ENCODE measurements at regions not wholly inside any gene's neighbourhood (a gene's known extent, or its start where the extent isn't known, plus 50 kb on each side); places are given as distances from the start of the nearest gene placed in this dataset.

GRCh38 chr17:79342376-79342775, 267.8 kb downstream of the ENGASE start:
- Mint-ChIP-seq H3K4me3 (no peak overlapping the region), H3K9me3 (peaks cover 10% of the 10 kb centered on the region), H3K27me3 (peaks cover 20% of the 10 kb centered on the region), H3K4me1 (peaks cover 3% of the 10 kb centered on the region), H3K36me3 (ENCODE audit: low read depth) (no peaks in the 10 kb centered on the region), H3K27ac (no peak overlapping the region)
- ATAC-seq (no peak), DNase-seq (no peak)

DNA sequence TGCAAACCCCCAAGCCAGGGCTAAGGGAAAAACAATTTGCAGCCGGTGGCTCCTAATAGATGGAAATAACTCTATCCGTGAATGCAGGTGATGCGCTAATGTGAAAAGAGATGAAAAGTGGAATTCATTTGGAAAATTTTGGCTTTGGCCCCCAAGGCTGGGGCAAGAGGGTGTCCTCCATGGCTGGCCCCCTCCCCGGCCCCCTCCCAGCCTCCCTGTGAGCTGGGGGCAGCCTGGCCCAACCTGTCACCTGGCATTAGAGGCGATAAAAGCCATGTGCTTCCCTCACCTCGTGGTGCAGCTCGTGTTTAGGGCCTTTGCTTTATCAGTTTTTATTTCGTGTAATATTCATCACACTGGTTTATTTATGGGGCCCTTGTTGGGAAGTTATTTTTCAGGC, 267.2 kb downstream of the ENGASE start:
- H3K4me3 Mint-ChIP-seq: no peak overlapping the region
- H3K4me1 Mint-ChIP-seq: peaks cover 3% of the 10 kb centered on the region
- peaks cover 15% of the 10 kb centered on the region for H3K27me3 Mint-ChIP-seq
- H3K9me3 Mint-ChIP-seq: peaks cover 10% of the 10 kb centered on the region
- no peak for ATAC-seq
- H3K27ac Mint-ChIP-seq: no peak overlapping the region
- no peaks in the 10 kb centered on the region for H3K36me3 Mint-ChIP-seq (ENCODE audit: low read depth)
- DNase-seq: no peak

GRCh38 chr17:79341222-79341780, 266.7 kb downstream of the ENGASE start:
- Mint-ChIP-seq H3K36me3 (ENCODE audit: low read depth) (no peaks in the 10 kb centered on the region), H3K27ac (no peak overlapping the region), H3K4me1 (peaks cover 3% of the 10 kb centered on the region), H3K9me3 (peaks cover 10% of the 10 kb centered on the region), H3K4me3 (no peak overlapping the region), H3K27me3 (peaks cover 13% of the 10 kb centered on the region)
- ATAC-seq: no peak
- DNase-seq: no peak

GRCh38 chr17:79340333-79341221, 266.0 kb downstream of the ENGASE start:
- Mint-ChIP-seq H3K27me3 (peaks cover 15% of the 10 kb centered on the region), H3K36me3 (ENCODE audit: low read depth) (no peaks in the 10 kb centered on the region), H3K4me1 (peaks cover 3% of the 10 kb centered on the region), H3K27ac (no peak overlapping the region), H3K4me3 (no peak overlapping the region), H3K9me3 (peaks cover 9% of the 10 kb centered on the region)
- DNase-seq (no peak), ATAC-seq (peak; percentile 28)

DNA sequence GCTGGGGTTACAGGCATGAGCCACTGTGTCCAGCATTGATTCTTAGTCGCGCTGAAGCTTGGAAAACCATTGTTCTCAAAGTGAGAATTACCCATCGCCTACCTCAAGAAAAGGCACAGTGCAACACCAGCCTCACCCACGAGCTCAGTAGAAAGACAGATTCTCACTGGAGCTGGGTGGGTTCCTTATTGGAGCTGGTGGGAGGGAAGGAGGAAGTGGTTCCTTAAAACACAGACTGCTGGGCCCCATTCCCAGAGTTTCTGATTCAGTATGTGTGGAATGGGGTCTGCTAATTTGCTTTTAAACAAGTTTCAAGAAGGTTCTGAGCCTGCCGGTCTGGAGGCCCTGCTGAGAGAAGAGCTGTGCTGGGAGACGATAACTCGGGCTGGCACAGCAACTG, 264.7 kb downstream of the ENGASE start:
- DNase-seq: no peak
- ATAC-seq: no peak
- no peaks in the 10 kb centered on the region for H3K9me3 Mint-ChIP-seq
- no peaks in the 10 kb centered on the region for H3K36me3 Mint-ChIP-seq (ENCODE audit: low read depth)
- peaks cover 8% of the 10 kb centered on the region for H3K27me3 Mint-ChIP-seq
- H3K4me3 Mint-ChIP-seq: no peak overlapping the region
- H3K4me1 Mint-ChIP-seq: peaks cover 3% of the 10 kb centered on the region
- H3K27ac Mint-ChIP-seq: no peak overlapping the region

GRCh38 chr17:79338604-79339003, 264.0 kb downstream of the ENGASE start:
- Mint-ChIP-seq H3K9me3 (no peaks in the 10 kb centered on the region), H3K27ac (no peak overlapping the region), H3K36me3 (ENCODE audit: low read depth) (no peaks in the 10 kb centered on the region), H3K27me3 (peaks cover 12% of the 10 kb centered on the region), H3K4me1 (peaks cover 3% of the 10 kb centered on the region), H3K4me3 (no peak overlapping the region)
- DNase-seq (no peak), ATAC-seq (no peak)

DNA sequence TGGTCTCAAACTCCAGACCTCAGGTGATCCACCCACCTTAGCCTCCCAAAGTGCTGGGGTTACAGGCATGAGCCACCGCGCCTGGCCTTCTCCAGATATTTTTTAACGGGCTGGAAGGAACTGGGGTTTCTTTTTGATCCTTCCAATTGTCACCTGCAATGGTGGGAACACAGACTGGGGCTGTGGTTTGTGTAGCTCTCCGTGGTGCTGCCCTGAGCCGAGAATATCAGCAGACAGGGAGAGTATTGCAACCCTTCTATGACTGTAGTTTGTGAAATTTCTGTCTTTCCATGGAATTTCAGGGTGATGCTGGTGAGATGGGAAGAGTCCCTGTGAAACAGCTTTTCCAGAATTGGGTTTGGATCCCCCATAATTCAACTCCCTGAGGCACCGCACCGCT, 263.5 kb downstream of the ENGASE start:
- no peak for DNase-seq

DNA sequence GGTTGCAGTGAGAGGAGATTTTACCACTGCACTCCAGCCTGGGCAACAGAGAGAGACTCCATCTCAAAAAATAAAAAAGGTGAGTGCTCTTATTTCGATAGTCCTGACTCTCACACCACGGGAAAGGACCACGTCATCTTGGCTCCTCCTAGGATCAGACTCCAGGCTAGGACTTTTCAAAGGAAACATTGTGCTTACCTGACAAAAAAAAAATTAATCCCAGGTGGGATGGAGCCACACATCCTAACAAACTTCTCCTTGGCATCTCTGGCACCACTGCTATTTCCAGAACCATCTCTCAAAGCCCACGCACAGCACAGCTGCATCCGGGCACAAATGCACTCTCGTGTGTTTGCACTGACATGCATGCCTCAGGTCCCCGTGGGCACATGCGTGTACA, 262.4 kb downstream of the ENGASE start:
- Mint-ChIP-seq H3K9me3 (no peaks in the 10 kb centered on the region), H3K36me3 (ENCODE audit: low read depth) (no peaks in the 10 kb centered on the region), H3K4me3 (no peak overlapping the region), H3K27me3 (peaks cover 21% of the 10 kb centered on the region), H3K27ac (no peak overlapping the region), H3K4me1 (peaks cover 3% of the 10 kb centered on the region)
- ATAC-seq: no peak
- DNase-seq: no peak

More for the DNA sequence above, 263.5 kb downstream of the ENGASE start:
- Mint-ChIP-seq H3K36me3 (ENCODE audit: low read depth) (no peaks in the 10 kb centered on the region), H3K27ac (no peak overlapping the region), H3K4me1 (peaks cover 3% of the 10 kb centered on the region), H3K4me3 (no peak overlapping the region), H3K27me3 (peaks cover 13% of the 10 kb centered on the region), H3K9me3 (no peaks in the 10 kb centered on the region)
- ATAC-seq: no peak

DNA sequence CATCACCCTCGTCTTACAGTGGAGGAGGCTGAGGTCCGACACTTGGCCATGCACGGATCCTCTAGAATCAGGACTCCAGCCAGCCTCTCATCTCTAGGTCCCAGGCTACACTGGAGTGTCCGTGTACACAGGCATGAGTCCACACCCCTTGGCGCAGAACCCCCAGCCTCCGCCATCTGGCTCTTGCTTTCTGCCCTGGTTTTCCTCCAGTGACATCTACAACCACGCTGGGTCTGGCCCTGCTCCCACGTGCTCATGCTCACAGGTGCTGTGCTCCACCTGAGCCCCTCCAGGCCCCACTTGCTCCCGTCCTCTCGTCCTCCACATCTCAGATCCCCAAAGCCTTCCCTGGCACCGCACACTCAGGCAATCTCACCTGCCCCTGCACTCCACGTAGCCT, 260.8 kb downstream of the ENGASE start:
- Mint-ChIP-seq H3K27me3 (peaks cover 28% of the 10 kb centered on the region), H3K9me3 (no peaks in the 10 kb centered on the region), H3K27ac (no peak overlapping the region), H3K4me1 (no peaks in the 10 kb centered on the region), H3K4me3 (no peak overlapping the region), H3K36me3 (ENCODE audit: low read depth) (no peaks in the 10 kb centered on the region)
- no peak for DNase-seq
- ATAC-seq: no peak

DNA sequence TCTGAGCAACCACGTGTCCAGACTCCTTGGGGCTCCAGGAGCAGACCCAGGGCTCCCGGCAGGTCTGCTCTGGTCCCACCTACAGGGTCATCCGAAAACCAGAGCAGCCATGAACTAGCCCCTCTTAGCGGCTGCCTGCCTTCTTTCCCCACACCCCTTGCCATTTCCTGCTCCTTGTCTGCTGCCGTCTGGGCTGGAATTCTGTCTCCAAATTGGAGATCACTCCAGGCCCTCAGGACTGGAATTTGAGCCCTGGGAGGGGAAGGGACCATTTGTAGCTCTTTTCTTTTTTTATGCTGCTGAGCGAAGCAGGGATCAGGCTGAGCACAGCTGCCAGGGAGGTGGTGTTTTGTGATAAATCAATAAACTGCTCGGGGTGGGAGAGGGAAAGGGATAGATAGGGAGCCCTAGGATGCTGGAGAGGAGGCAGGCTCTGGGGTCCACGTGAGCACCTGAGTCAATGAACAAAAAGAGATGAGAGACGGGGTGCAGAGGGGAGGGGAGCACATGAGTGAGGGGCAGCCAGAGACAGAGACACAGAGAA, 257.5 kb downstream of the ENGASE start:
- ATAC-seq: no peak
- peaks cover 32% of the 10 kb centered on the region for H3K27me3 Mint-ChIP-seq
- no peaks in the 10 kb centered on the region for H3K36me3 Mint-ChIP-seq (ENCODE audit: low read depth)
- no peak overlapping the region for H3K4me3 Mint-ChIP-seq
- no peak overlapping the region for H3K27ac Mint-ChIP-seq
- H3K4me1 Mint-ChIP-seq: no peaks in the 10 kb centered on the region
- no peaks in the 10 kb centered on the region for H3K9me3 Mint-ChIP-seq
- DNase-seq: no peak

GRCh38 chr17:79331492-79331891, 256.9 kb downstream of the ENGASE start:
- no peaks in the 10 kb centered on the region for H3K4me1 Mint-ChIP-seq
- DNase-seq: no peak
- H3K27ac Mint-ChIP-seq: no peak overlapping the region
- H3K9me3 Mint-ChIP-seq: no peaks in the 10 kb centered on the region
- no peak for ATAC-seq
- H3K4me3 Mint-ChIP-seq: no peak overlapping the region
- H3K27me3 Mint-ChIP-seq: peaks cover 34% of the 10 kb centered on the region
- no peaks in the 10 kb centered on the region for H3K36me3 Mint-ChIP-seq (ENCODE audit: low read depth)

DNA sequence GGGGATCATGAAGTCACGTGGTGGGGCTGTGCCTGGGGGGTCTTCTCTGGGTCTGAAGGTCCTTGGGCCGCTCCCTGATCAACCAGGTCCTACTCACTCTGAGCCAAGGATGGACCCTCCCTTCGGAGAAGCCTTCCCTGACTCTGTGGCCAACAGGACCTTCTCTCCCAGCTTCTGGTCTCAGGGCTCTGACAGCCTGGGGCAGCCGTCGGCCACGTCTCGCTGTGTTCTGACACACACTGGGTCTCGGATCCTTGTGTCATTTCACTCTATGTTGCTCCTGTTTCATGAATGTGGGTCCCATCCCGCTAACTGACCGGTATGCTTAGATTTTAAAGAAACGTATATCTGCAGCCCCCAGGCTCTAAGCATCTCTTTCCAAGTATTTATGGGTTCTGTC, 256.1 kb downstream of the ENGASE start:
- H3K9me3 Mint-ChIP-seq: no peaks in the 10 kb centered on the region
- DNase-seq (no peak), ATAC-seq (no peak)
- H3K4me1 Mint-ChIP-seq: no peaks in the 10 kb centered on the region
- peaks cover 34% of the 10 kb centered on the region for H3K27me3 Mint-ChIP-seq
- H3K27ac Mint-ChIP-seq: no peak overlapping the region
- H3K4me3 Mint-ChIP-seq: no peak overlapping the region
- H3K36me3 Mint-ChIP-seq (ENCODE audit: low read depth): no peaks in the 10 kb centered on the region

GRCh38 chr17:79330229-79330628, 255.6 kb downstream of the ENGASE start:
- no peak for ATAC-seq
- Mint-ChIP-seq H3K27ac (no peak overlapping the region), H3K4me1 (no peaks in the 10 kb centered on the region), H3K4me3 (no peak overlapping the region), H3K36me3 (ENCODE audit: low read depth) (no peaks in the 10 kb centered on the region), H3K27me3 (peaks cover 34% of the 10 kb centered on the region), H3K9me3 (no peaks in the 10 kb centered on the region)
- no peak for DNase-seq

GRCh38 chr17:79326814-79327213, 252.2 kb downstream of the ENGASE start:
- no peaks in the 10 kb centered on the region for H3K4me1 Mint-ChIP-seq
- peaks cover 24% of the 10 kb centered on the region for H3K27me3 Mint-ChIP-seq
- ATAC-seq: no peak
- no peaks in the 10 kb centered on the region for H3K9me3 Mint-ChIP-seq
- H3K4me3 Mint-ChIP-seq: no peak overlapping the region
- H3K27ac Mint-ChIP-seq: no peak overlapping the region
- no peaks in the 10 kb centered on the region for H3K36me3 Mint-ChIP-seq (ENCODE audit: low read depth)
- no peak for DNase-seq

- no peaks in the 10 kb centered on the region for H3K9me3 Mint-ChIP-seq
- no peak overlapping the region for H3K4me3 Mint-ChIP-seq
- ATAC-seq (no peak), DNase-seq (no peak)
- H3K4me1 Mint-ChIP-seq: no peaks in the 10 kb centered on the region
- H3K27ac Mint-ChIP-seq: no peak overlapping the region
- peaks cover 19% of the 10 kb centered on the region for H3K27me3 Mint-ChIP-seq
- no peaks in the 10 kb centered on the region for H3K36me3 Mint-ChIP-seq (ENCODE audit: low read depth)
Observed at GRCh38 chr17:79325709-79326430, 251.2 kb downstream of the ENGASE start.

Data from activated naive CD8-positive, alpha-beta T cell treated with anti-CD3 and anti-CD28 coated beads, Interleukin-2, amount 50 U/mL, for 24 hours (primary cell).